Neural progenitor cell (in vitro differentiated cells): ENCODE measurements at regions not wholly inside any gene's neighbourhood (a gene's known extent, or its start where the extent isn't known, plus 50 kb on each side); places are given as distances from the start of the nearest gene placed in this dataset.

Experiments
- DNase-seq: peaks from one replicate; pipeline ENCODE4 v3.0.0-alpha.2; 2016; ENCODE audit warnings: low spot score
- H2AFZ ChIP-seq: fragments of 200-600 bp; sonication (generic); replicated peaks from 2 replicates; pipeline ENCODE4 v1.6.1; 2016; ENCODE audit warnings: antibody characterized with exemption
- H3F3A ChIP-seq: fragments of 200-600 bp; sonication (generic); 2 replicates; pipeline ENCODE4 v1.6.1; 2016; ENCODE audit warnings: antibody characterized with exemption, low read depth
- H3K27ac ChIP-seq: fragments of 200-600 bp; sonication (generic); 2 replicates; pipeline ENCODE4 v1.5.1; 2016; ENCODE audit warnings: mild to moderate bottlenecking
- H3K27me3 ChIP-seq: fragments of 200-600 bp; sonication (generic); 2 replicates; pipeline ENCODE4 v1.6.1; 2016; ENCODE audit warnings: mild to moderate bottlenecking, moderate library complexity
- H3K36me3 ChIP-seq: fragments of 200-600 bp; sonication (generic); 2 replicates; pipeline ENCODE4 v1.5.1; 2016
- H3K4me1 ChIP-seq: fragments of 200-600 bp; sonication (generic); 2 replicates; pipeline ENCODE4 v1.6.1; 2016; ENCODE audit warnings: mixed run types
- H3K4me2 ChIP-seq: fragments of 200-600 bp; sonication (generic); 2 replicates; pipeline ENCODE4 v1.6.1; 2016
- H3K4me3 ChIP-seq: fragments of 200-600 bp; sonication (generic); 2 replicates; pipeline ENCODE4 v1.5.1; 2016
- H3K79me2 ChIP-seq: fragments of 200-600 bp; sonication (generic); 2 replicates; pipeline ENCODE4 v1.6.1; 2016; ENCODE audit warnings: low read depth
- H3K9ac ChIP-seq: fragments of 200-600 bp; sonication (generic); 2 replicates; pipeline ENCODE4 v1.6.1; 2016
- H3K9me3 ChIP-seq: fragments of 200-600 bp; sonication (generic); 2 replicates; pipeline ENCODE4 v1.5.1; 2016; ENCODE audit warnings: low read depth
- H4K20me1 ChIP-seq: fragments of 200-600 bp; sonication (generic); 2 replicates; pipeline ENCODE4 v1.6.1; 2016; ENCODE audit warnings: low read depth
- H3K27ac Mint-ChIP-seq: 3 replicates; pipeline ENCODE4 v1.8.0; 2021; ENCODE audit warnings: mixed read lengths
- H3K27me3 Mint-ChIP-seq: 2 replicates; pipeline ENCODE4 v1.8.0; 2022; ENCODE audit warnings: low read depth, mild to moderate bottlenecking, inconsistent platforms, moderate library complexity, mixed read lengths; ENCODE audit not compliant: insufficient read depth
- H3K36me3 Mint-ChIP-seq: 3 replicates; pipeline ENCODE4 v1.8.0; 2021; ENCODE audit warnings: mixed read lengths
- H3K4me1 Mint-ChIP-seq: 3 replicates; pipeline ENCODE4 v1.8.0; 2021; ENCODE audit warnings: mixed read lengths
- H3K4me3 Mint-ChIP-seq: 3 replicates; pipeline ENCODE4 v1.8.0; 2021; ENCODE audit warnings: mild to moderate bottlenecking, moderate library complexity, mixed read lengths
- H3K9me3 Mint-ChIP-seq: 3 replicates; pipeline ENCODE4 v1.8.0; 2020; ENCODE audit warnings: mixed read lengths
- EZH2 ChIP-seq: fragments of 200-600 bp; sonication (generic); IDR thresholded peaks from 2 replicates; pipeline ENCODE4 v1.6.1; 2017; ENCODE audit warnings: antibody characterized with exemption, mild to moderate bottlenecking, moderate library complexity
- EZH2phosphoT487 ChIP-seq: fragments of 200-600 bp; sonication (generic); IDR thresholded peaks from 2 replicates; pipeline ENCODE4 v1.6.1; 2017; ENCODE audit warnings: antibody characterized with exemption
- TF ChIP-seq, protein P1 (sequence below): fragments of 200-600 bp; sonication (generic); IDR thresholded peaks from 2 replicates; pipeline ENCODE4 v1.5.1; 2017; ENCODE audit warnings: antibody characterized with exemption, mild to moderate bottlenecking

DNA sequence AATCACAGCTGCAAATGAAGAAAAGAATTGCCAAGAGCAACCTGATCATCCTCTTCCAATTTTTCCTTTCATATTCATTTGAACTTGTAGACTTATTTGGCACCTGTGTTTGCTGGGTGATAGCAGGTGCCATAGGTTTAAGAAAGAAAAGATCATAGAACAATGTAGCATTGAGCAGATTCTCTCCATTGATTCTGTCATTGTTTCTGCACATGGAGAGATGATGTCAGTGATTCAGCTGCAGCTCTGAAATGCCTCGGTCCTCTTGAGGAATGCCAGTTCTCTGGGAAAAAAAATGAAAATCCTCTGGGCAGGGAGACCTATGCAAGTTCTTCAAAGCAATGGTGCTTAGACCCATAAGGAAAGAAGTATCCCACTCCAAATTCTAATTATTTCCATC is 418.1 kb upstream of the KLF4 start:
- H3K9me3 Mint-ChIP-seq: no peaks in the 10 kb centered on the region
- Histone ChIP-seq H3K27ac (no peak overlapping the region), H3K36me3 (no peaks in the 10 kb centered on the region), H3K4me1 (no peaks in the 10 kb centered on the region), H3K9ac (no peak overlapping the region), H4K20me1 (no peaks in the 10 kb centered on the region), H3K4me2 (no peak overlapping the region), H3K27me3 (no peaks in the 10 kb centered on the region), H3F3A (no peaks in the 10 kb centered on the region), H3K9me3 (no peaks in the 10 kb centered on the region), H2AFZ (no peak overlapping the region), H3K79me2 (no peaks in the 10 kb centered on the region), H3K4me3 (no peak overlapping the region)
- TF ChIP-seq EZH2phosphoT487: no peak
- TF ChIP-seq, protein P1, sequence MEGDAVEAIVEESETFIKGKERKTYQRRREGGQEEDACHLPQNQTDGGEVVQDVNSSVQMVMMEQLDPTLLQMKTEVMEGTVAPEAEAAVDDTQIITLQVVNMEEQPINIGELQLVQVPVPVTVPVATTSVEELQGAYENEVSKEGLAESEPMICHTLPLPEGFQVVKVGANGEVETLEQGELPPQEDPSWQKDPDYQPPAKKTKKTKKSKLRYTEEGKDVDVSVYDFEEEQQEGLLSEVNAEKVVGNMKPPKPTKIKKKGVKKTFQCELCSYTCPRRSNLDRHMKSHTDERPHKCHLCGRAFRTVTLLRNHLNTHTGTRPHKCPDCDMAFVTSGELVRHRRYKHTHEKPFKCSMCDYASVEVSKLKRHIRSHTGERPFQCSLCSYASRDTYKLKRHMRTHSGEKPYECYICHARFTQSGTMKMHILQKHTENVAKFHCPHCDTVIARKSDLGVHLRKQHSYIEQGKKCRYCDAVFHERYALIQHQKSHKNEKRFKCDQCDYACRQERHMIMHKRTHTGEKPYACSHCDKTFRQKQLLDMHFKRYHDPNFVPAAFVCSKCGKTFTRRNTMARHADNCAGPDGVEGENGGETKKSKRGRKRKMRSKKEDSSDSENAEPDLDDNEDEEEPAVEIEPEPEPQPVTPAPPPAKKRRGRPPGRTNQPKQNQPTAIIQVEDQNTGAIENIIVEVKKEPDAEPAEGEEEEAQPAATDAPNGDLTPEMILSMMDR: no peak
- TF ChIP-seq EZH2: no peak
- H3K27ac Mint-ChIP-seq: no peak overlapping the region
- peaks cover under 1% of the 10 kb centered on the region for H3K27me3 Mint-ChIP-seq
- peaks cover 9% of the 10 kb centered on the region for H3K4me1 Mint-ChIP-seq
- H3K4me3 Mint-ChIP-seq: no peak overlapping the region
- H3K36me3 Mint-ChIP-seq: no peaks in the 10 kb centered on the region
- no peak for DNase-seq

DNA sequence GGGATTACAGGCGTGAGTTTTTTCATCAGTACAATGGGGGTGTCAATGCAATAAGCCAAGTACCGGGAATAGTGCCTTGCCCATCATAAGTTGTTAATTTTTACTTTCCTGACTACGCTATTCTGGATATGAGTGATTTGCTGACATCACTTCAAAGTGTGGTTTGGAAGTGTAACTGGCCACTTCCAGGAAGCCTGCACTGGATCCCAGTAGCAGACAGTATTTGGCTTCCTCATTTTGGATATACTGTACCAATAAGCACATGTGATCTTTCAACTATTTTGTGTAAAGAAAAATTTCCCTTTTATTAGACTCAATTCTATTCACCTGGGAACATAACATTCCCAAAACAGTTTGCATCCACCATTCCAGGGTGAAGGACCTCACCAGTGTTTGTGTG is 417.7 kb upstream of the KLF4 start:
- H3K27ac ChIP-seq: no peak overlapping the region
- no peak overlapping the region for H3K4me2 ChIP-seq
- Mint-ChIP-seq H3K27ac (no peak overlapping the region), H3K4me1 (peaks cover 9% of the 10 kb centered on the region), H3K27me3 (peaks cover 3% of the 10 kb centered on the region), H3K9me3 (no peaks in the 10 kb centered on the region), H3K36me3 (no peaks in the 10 kb centered on the region), H3K4me3 (no peak overlapping the region)
- H3K79me2 ChIP-seq: no peaks in the 10 kb centered on the region
- no peak overlapping the region for H3K4me3 ChIP-seq
- DNase-seq: no peak
- no peaks in the 10 kb centered on the region for H3K4me1 ChIP-seq
- TF ChIP-seq, protein P1: no peak
- TF ChIP-seq EZH2phosphoT487: no peak
- no peak for TF ChIP-seq EZH2
- no peaks in the 10 kb centered on the region for H3K36me3 ChIP-seq
- no peaks in the 10 kb centered on the region for H3K9me3 ChIP-seq
- H2AFZ ChIP-seq: no peak overlapping the region
- no peak overlapping the region for H3K9ac ChIP-seq
- H3F3A ChIP-seq: no peaks in the 10 kb centered on the region
- H3K27me3 ChIP-seq: no peaks in the 10 kb centered on the region
- no peaks in the 10 kb centered on the region for H4K20me1 ChIP-seq

DNA sequence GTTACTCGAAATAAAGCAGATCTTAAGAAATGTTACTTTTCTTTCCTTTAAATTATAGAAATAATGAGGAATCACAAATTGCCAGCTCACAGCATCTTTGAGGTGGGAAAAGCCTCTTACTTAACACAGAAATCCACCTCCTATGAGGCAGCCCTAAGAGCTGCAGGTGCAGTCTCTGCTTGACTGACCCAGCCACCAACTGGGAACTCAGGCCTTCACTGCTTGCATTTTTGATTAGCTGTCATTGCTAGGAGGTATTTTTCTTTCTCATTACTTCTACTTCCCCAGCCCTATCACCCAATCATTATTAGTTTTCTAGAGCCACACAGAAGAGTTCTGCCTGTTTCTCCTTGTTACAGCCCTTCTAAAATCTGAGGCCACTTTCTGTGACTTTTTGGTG is 416.5 kb upstream of the KLF4 start:
- Histone ChIP-seq H3K4me1 (no peaks in the 10 kb centered on the region), H4K20me1 (no peaks in the 10 kb centered on the region), H3K4me2 (no peak overlapping the region), H2AFZ (no peak overlapping the region), H3F3A (no peaks in the 10 kb centered on the region), H3K9me3 (no peaks in the 10 kb centered on the region), H3K27ac (no peak overlapping the region), H3K36me3 (no peaks in the 10 kb centered on the region), H3K79me2 (no peaks in the 10 kb centered on the region), H3K9ac (no peak overlapping the region), H3K4me3 (no peak overlapping the region), H3K27me3 (no peaks in the 10 kb centered on the region)
- H3K27me3 Mint-ChIP-seq: peaks cover 3% of the 10 kb centered on the region
- TF ChIP-seq EZH2phosphoT487: no peak
- TF ChIP-seq, protein P1: no peak
- no peak for TF ChIP-seq EZH2
- no peaks in the 10 kb centered on the region for H3K9me3 Mint-ChIP-seq
- H3K4me3 Mint-ChIP-seq: no peak overlapping the region
- H3K36me3 Mint-ChIP-seq: no peaks in the 10 kb centered on the region
- DNase-seq: no peak
- peaks cover 9% of the 10 kb centered on the region for H3K4me1 Mint-ChIP-seq
- no peak overlapping the region for H3K27ac Mint-ChIP-seq
